ENCODE measurements at regions not wholly inside any gene's neighbourhood (a gene's known extent, or its start where the extent isn't known, plus 50 kb on each side); places are given as distances from the start of the nearest gene placed in this dataset.

- Histone ChIP-seq H3K27ac (no peak overlapping the region), H3K9me3 (ENCODE audit: low read depth) (no peaks in the 10 kb centered on the region), H3K4me1 (ENCODE audit: low read depth) (no peaks in the 10 kb centered on the region), H3K36me3 (no peaks in the 10 kb centered on the region), H3K27me3 (no peaks in the 10 kb centered on the region), H3K4me3 (no peak overlapping the region)
- no peak for DNase-seq (ENCODE audit: low read depth in 1 of 2, low spot score in 1 of 2)
- no peak for TF ChIP-seq CTCF (IDR thresholded peaks at IDR 0.05; ENCODE audit: low read depth, low read length)
These were observed 134.9 kb upstream of the MPDZ start for GRCh38 chr9:13414349-13414748.

GRCh38 chr9:13412331-13412730 is 132.8 kb upstream of the MPDZ start:
- no peak overlapping the region for H3K27ac ChIP-seq
- no peaks in the 10 kb centered on the region for H3K9me3 ChIP-seq (ENCODE audit: low read depth)
- peak in 1 of 2 donors; percentile 48 for DNase-seq (ENCODE audit: low read depth in 1 of 2, low spot score in 1 of 2)
- no peaks in the 10 kb centered on the region for H3K4me1 ChIP-seq (ENCODE audit: low read depth)
- H3K4me3 ChIP-seq, result no peak overlapping the region
- no peaks in the 10 kb centered on the region for H3K27me3 ChIP-seq
- H3K36me3 ChIP-seq, result no peaks in the 10 kb centered on the region
- TF ChIP-seq CTCF (IDR thresholded peaks at IDR 0.05; ENCODE audit: low read depth, low read length), result no peak

- Histone ChIP-seq H3K4me1 (ENCODE audit: low read depth) (no peaks in the 10 kb centered on the region), H3K9me3 (ENCODE audit: low read depth) (no peaks in the 10 kb centered on the region), H3K36me3 (no peaks in the 10 kb centered on the region), H3K4me3 (no peak overlapping the region), H3K27me3 (no peaks in the 10 kb centered on the region), H3K27ac (no peak overlapping the region)
- no peak for DNase-seq (ENCODE audit: low read depth in 1 of 2, low spot score in 1 of 2)
- no peak for TF ChIP-seq CTCF (IDR thresholded peaks at IDR 0.05; ENCODE audit: low read depth, low read length)
These were observed 132.3 kb upstream of the MPDZ start for GRCh38 chr9:13411791-13412190.

GRCh38 chr9:13410566-13411031 is 131.1 kb upstream of the MPDZ start:
- no peaks in the 10 kb centered on the region for H3K27me3 ChIP-seq
- H3K36me3 ChIP-seq, result no peaks in the 10 kb centered on the region
- TF ChIP-seq CTCF (IDR thresholded peaks at IDR 0.05; ENCODE audit: low read depth, low read length), result no peak
- peak in 1 of 2 donors; percentile 24 for DNase-seq (ENCODE audit: low read depth in 1 of 2, low spot score in 1 of 2)
- H3K27ac ChIP-seq, result no peak overlapping the region
- no peaks in the 10 kb centered on the region for H3K4me1 ChIP-seq (ENCODE audit: low read depth)
- no peaks in the 10 kb centered on the region for H3K9me3 ChIP-seq (ENCODE audit: low read depth)
- no peak overlapping the region for H3K4me3 ChIP-seq

- Histone ChIP-seq H3K27me3 (no peaks in the 10 kb centered on the region), H3K4me3 (no peak overlapping the region), H3K36me3 (no peaks in the 10 kb centered on the region), H3K27ac (no peak overlapping the region), H3K4me1 (ENCODE audit: low read depth) (no peaks in the 10 kb centered on the region), H3K9me3 (ENCODE audit: low read depth) (no peaks in the 10 kb centered on the region)
- DNase-seq (ENCODE audit: low read depth in 1 of 2, low spot score in 1 of 2), result no peak
- TF ChIP-seq CTCF (IDR thresholded peaks at IDR 0.05; ENCODE audit: low read depth, low read length), result no peak
These were observed 118.2 kb upstream of the MPDZ start for GRCh38 chr9:13397661-13398060.

GRCh38 chr9:13397220-13397619 is 117.7 kb upstream of the MPDZ start:
- Histone ChIP-seq H3K27ac (no peak overlapping the region), H3K4me1 (ENCODE audit: low read depth) (no peaks in the 10 kb centered on the region), H3K27me3 (no peaks in the 10 kb centered on the region), H3K36me3 (no peaks in the 10 kb centered on the region), H3K9me3 (ENCODE audit: low read depth) (no peaks in the 10 kb centered on the region), H3K4me3 (no peak overlapping the region)
- no peak for TF ChIP-seq CTCF (IDR thresholded peaks at IDR 0.05; ENCODE audit: low read depth, low read length)
- no peak for DNase-seq (ENCODE audit: low read depth in 1 of 2, low spot score in 1 of 2)
